Activated T-helper 1 cell treated with anti-CD3 and anti-CD28 coated beads, Interleukin-12 subunit alpha, Interleukin-12 subunit beta, Interleukin-2, Interleukin-4 antibody, amounts not matched to agents 30 ng/mL and 10 ng/mL and 1 ng/mL, durations not matched to agents 14 hours and 24 hours and 36 hours (primary cell): ENCODE measurements at regions not wholly inside any gene's neighbourhood (a gene's known extent, or its start where the extent isn't known, plus 50 kb on each side); places are given as distances from the start of the nearest gene placed in this dataset.
A peak's percentile ranks its signal among the peaks of the same experiment; 100 is the strongest.

ENCODE experiments used
- DNase-seq: peaks from one replicate; pipeline ENCODE4 v3.0.0; 2021; ENCODE audit warnings: low spot score
- H3K27ac Mint-ChIP-seq: one replicate; pipeline ENCODE4 v1.8.0; 2021; ENCODE audit warnings: mild to moderate bottlenecking, mixed read lengths
- H3K27me3 Mint-ChIP-seq: one replicate; pipeline ENCODE4 v1.8.0; 2022; ENCODE audit warnings: mild to moderate bottlenecking, moderate library complexity, mixed read lengths; ENCODE audit not compliant: insufficient read depth
- H3K36me3 Mint-ChIP-seq: one replicate; pipeline ENCODE4 v1.8.0; 2021; ENCODE audit warnings: low read depth, mixed read lengths
- H3K4me1 Mint-ChIP-seq: one replicate; pipeline ENCODE4 v1.8.0; 2021; ENCODE audit warnings: low read depth, mixed read lengths
- H3K4me3 Mint-ChIP-seq: one replicate; pipeline ENCODE4 v1.8.0; 2021; ENCODE audit warnings: mild to moderate bottlenecking, moderate library complexity, mixed read lengths
- H3K9me3 Mint-ChIP-seq: one replicate; pipeline ENCODE4 v1.8.0; 2021; ENCODE audit warnings: mixed read lengths
- intact Hi-C: fragments of 100-400 bp; cut with micrococcal nuclease; formaldehyde crosslinking; loops from one replicate; pipeline ENCODE4 v1.15.1; 2024

DNA sequence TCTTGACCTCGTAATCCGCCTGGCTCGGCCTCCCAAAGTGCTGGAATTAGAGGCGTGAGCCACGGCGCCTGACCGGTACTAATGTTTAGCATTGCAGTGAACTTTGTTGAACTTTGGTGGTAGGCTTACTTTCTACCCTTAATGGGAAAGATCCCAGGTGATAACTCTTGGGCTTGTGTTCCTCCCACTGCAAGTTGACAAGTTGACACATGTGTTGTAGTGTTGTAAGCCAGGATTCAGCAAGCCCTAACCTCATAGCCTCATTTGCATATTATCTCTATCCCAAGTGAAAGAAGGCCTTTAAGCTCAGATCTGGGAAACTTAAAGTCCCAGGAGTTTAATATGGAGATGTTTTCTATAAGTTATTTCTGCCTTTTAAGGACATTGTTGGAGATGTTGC is 80.0 kb upstream of the CLCN4 start:
- intact Hi-C loops = no loop called here
- Mint-ChIP-seq H3K4me1 (peaks cover 8% of the 10 kb centered on the region), H3K27me3 (no peaks in the 10 kb centered on the region), H3K27ac (no peak overlapping the region), H3K36me3 (peaks cover 3% of the 10 kb centered on the region), H3K9me3 (no peaks in the 10 kb centered on the region), H3K4me3 (no peak overlapping the region)
- DNase-seq = no peak

DNA sequence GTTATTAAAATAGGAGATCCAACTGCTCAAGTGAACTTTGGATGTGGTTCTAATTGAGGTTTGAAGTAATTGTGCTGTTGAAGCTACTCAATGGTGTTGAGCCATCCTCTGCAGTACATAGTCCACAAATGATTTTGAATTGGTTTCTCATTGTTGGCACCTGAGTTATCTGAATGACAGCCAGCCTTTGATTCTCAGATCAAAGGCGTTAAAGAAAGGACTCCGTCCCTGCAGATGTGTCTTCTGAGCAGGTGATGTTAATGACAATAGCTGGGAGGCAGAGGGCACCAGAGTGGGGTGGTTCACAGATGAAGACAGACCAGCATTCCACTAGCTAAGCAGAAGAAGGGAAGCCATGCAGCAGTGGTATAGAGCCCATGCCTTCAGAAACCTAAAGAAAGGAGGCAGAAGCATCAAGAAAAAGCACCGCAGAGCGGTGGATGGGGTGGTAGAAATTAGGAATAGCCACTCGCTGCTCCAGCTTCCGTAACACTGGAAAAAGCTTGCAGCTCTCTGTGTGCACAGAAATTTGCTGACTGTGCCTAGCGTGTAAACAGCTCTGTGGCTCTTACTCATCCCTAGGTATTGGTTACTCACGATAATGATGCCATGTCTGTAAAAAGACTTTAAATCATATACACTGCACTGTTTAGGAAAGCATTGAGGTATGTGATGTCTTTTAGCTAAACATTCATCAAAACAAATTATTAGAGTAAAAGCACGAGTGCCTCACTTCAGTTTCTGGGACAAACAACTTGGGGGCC is 79.2 kb upstream of the CLCN4 start:
- H3K27ac Mint-ChIP-seq = no peak overlapping the region
- H3K9me3 Mint-ChIP-seq = no peaks in the 10 kb centered on the region
- no peak for DNase-seq
- peaks cover 5% of the 10 kb centered on the region for H3K36me3 Mint-ChIP-seq
- H3K27me3 Mint-ChIP-seq = no peaks in the 10 kb centered on the region
- H3K4me3 Mint-ChIP-seq = no peak overlapping the region
- peaks cover 10% of the 10 kb centered on the region for H3K4me1 Mint-ChIP-seq
- intact Hi-C loops = no loop called here

- intact Hi-C loops = no loop called here
These were observed 78.5 kb upstream of the CLCN4 start for GRCh38 chrX:10078266-10078665.

DNA sequence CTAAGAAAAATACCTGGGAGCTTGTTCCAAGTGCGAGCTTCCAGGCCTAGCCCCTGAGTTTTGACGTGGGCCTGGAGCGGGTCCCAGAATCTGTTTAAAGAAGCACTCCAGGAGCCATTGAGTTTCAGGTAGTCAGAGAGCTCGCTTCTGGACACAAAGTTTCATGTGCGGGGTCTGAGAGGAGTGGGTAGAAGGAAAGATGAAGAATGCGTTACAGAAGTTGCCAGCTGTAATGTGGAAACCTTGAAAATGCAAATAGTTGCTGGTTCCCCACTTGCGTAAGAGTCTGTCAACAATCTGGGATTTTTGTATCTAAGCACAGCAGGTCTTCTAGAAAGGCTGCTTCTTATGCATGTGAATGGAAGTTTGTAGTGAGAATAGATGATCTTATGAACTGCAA is 77.5 kb upstream of the CLCN4 start:
- Mint-ChIP-seq H3K9me3 (no peaks in the 10 kb centered on the region), H3K4me3 (no peak overlapping the region), H3K4me1 (peaks cover 22% of the 10 kb centered on the region), H3K27ac (no peak overlapping the region), H3K27me3 (no peaks in the 10 kb centered on the region), H3K36me3 (peaks cover 4% of the 10 kb centered on the region)
- intact Hi-C loops = no loop called here
- no peak for DNase-seq

More at GRCh38 chrX:10078266-10078665, 78.5 kb upstream of the CLCN4 start:
- Mint-ChIP-seq H3K4me1 (peaks cover 16% of the 10 kb centered on the region), H3K4me3 (no peak overlapping the region), H3K27me3 (no peaks in the 10 kb centered on the region), H3K27ac (no peak overlapping the region), H3K36me3 (peaks cover 3% of the 10 kb centered on the region), H3K9me3 (no peaks in the 10 kb centered on the region)
- DNase-seq = no peak

DNA sequence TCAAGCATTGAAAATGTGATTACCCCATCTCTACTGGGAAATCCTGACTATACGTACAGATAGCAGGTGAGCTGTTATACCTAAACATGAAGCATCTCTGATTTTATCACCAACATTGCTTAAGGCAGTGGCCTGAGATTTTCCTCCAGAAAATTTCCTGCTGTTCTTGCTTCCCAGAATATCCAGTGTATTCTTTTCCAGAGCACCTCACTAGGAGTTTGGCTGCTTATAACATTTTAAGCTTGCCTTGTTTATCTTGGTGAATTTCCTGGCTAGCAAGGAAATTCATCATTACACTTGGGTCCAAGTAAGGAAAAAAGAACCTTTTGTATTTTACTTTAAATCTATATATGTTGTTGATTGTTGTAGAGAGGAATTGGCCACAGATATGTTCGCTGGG is 73.0 kb upstream of the CLCN4 start:
- no peak overlapping the region for H3K27ac Mint-ChIP-seq
- H3K9me3 Mint-ChIP-seq = no peaks in the 10 kb centered on the region
- H3K4me1 Mint-ChIP-seq = peaks cover 40% of the 10 kb centered on the region
- H3K36me3 Mint-ChIP-seq = peaks cover 23% of the 10 kb centered on the region
- H3K27me3 Mint-ChIP-seq = no peaks in the 10 kb centered on the region
- H3K4me3 Mint-ChIP-seq = no peak overlapping the region
- intact Hi-C loops = loop anchor here (1.0 to 2.0 kb wide), 4 partner anchors 14 to 73 kb away; no protein-coding TSS in a partner anchor
- no peak for DNase-seq

- peaks cover 40% of the 10 kb centered on the region for H3K4me1 Mint-ChIP-seq
- no peaks in the 10 kb centered on the region for H3K27me3 Mint-ChIP-seq
- H3K36me3 Mint-ChIP-seq = peaks cover 23% of the 10 kb centered on the region
- no peaks in the 10 kb centered on the region for H3K9me3 Mint-ChIP-seq
- peak overlapping the region; percentile 39 for H3K4me3 Mint-ChIP-seq
- no peak for DNase-seq
- intact Hi-C loops = no loop called here
- H3K27ac Mint-ChIP-seq = no peak overlapping the region
These were observed 71.6 kb upstream of the CLCN4 start for GRCh38 chrX:10085223-10085622.

DNA sequence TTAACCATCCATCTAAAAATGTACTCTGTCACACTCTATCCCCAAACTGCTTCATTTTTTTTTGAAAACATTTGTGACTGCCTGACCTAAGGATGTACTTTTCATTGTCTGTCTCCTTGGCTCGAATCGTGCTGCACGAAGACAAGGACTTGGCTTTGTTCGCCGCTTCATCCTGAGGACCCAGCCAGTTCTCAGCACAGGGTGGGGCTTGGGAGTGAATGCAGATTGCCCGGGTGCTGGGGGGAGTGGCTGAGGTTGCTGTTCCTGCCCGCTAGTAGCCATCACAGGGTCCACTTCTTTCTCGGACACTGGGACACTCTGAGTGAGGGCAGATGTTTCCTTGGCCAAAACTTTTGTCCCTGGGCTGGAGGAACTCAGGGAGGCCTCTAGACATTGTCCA is 70.1 kb upstream of the CLCN4 start:
- Mint-ChIP-seq H3K4me3 (no peak overlapping the region), H3K36me3 (peaks cover 30% of the 10 kb centered on the region), H3K27ac (no peak overlapping the region), H3K27me3 (no peaks in the 10 kb centered on the region), H3K4me1 (peaks cover 40% of the 10 kb centered on the region), H3K9me3 (no peaks in the 10 kb centered on the region)
- intact Hi-C loops = no loop called here
- DNase-seq = no peak

GRCh38 chrX:10087391-10087790 is 69.4 kb upstream of the CLCN4 start:
- Mint-ChIP-seq H3K9me3 (no peaks in the 10 kb centered on the region), H3K4me3 (no peak overlapping the region), H3K27me3 (no peaks in the 10 kb centered on the region), H3K27ac (peak overlapping the region; percentile 12), H3K36me3 (peaks cover 31% of the 10 kb centered on the region), H3K4me1 (peaks cover 40% of the 10 kb centered on the region)
- intact Hi-C loops = no loop called here
- DNase-seq = no peak

- no peak overlapping the region for H3K27ac Mint-ChIP-seq
- no peak for DNase-seq
- intact Hi-C loops = no loop called here
- peaks cover 28% of the 10 kb centered on the region for H3K36me3 Mint-ChIP-seq
- no peaks in the 10 kb centered on the region for H3K9me3 Mint-ChIP-seq
- peaks cover 25% of the 10 kb centered on the region for H3K4me1 Mint-ChIP-seq
- no peak overlapping the region for H3K4me3 Mint-ChIP-seq
- no peaks in the 10 kb centered on the region for H3K27me3 Mint-ChIP-seq
These were observed 67.4 kb upstream of the CLCN4 start for GRCh38 chrX:10089378-10089795.

GRCh38 chrX:10090319-10090718 is 66.5 kb upstream of the CLCN4 start:
- DNase-seq = no peak
- Mint-ChIP-seq H3K27ac (no peak overlapping the region), H3K4me3 (no peak overlapping the region), H3K36me3 (peaks cover 28% of the 10 kb centered on the region), H3K4me1 (peaks cover 18% of the 10 kb centered on the region), H3K9me3 (no peaks in the 10 kb centered on the region), H3K27me3 (no peaks in the 10 kb centered on the region)
- intact Hi-C loops = loop anchor here (10.0 kb wide), 1 partner anchor 1674 kb away; no protein-coding TSS in a partner anchor

DNA sequence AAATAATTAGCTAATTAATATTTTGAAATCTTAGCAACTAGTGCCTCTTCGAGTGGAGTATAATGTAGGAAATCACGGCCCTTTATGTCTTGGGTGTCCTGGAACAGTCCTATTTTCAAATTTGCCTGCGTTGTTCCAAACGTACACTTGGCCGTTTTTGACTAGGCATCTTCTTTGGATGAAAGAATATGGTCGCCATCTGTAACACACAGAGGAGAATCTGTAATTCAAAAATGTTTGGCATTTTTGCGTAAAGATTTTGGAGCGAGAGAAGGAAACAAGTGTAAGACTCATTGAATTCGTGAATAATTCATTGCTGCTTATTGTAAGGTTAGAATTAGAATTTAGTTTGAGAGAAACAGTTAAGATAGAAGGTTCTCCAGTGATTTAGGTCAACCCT is 61.5 kb upstream of the CLCN4 start:
- no peak overlapping the region for H3K4me3 Mint-ChIP-seq
- H3K9me3 Mint-ChIP-seq = no peaks in the 10 kb centered on the region
- DNase-seq = no peak
- peaks cover 31% of the 10 kb centered on the region for H3K36me3 Mint-ChIP-seq
- H3K27ac Mint-ChIP-seq = no peak overlapping the region
- H3K4me1 Mint-ChIP-seq = peaks cover 34% of the 10 kb centered on the region
- no peaks in the 10 kb centered on the region for H3K27me3 Mint-ChIP-seq
- intact Hi-C loops = loop anchor here (5.0 to 10.0 kb wide), 2 partner anchors 633 to 1670 kb away; no protein-coding TSS in a partner anchor

GRCh38 chrX:10095698-10096432 is 60.9 kb upstream of the CLCN4 start:
- peak overlapping the region; percentile 24 for H3K4me3 Mint-ChIP-seq
- H3K36me3 Mint-ChIP-seq = peaks cover 32% of the 10 kb centered on the region
- H3K9me3 Mint-ChIP-seq = no peaks in the 10 kb centered on the region
- no peaks in the 10 kb centered on the region for H3K27me3 Mint-ChIP-seq
- H3K27ac Mint-ChIP-seq = peak overlapping the region; percentile 59
- intact Hi-C loops = loop anchor here (5.0 to 10.0 kb wide), 2 partner anchors 634 to 1669 kb away; no protein-coding TSS in a partner anchor
- DNase-seq = no peak
- peaks cover 34% of the 10 kb centered on the region for H3K4me1 Mint-ChIP-seq

- intact Hi-C loops = loop anchor here (1.0 to 10.0 kb wide), 9 partner anchors 9 to 1667 kb away; no protein-coding TSS in a partner anchor
- H3K36me3 Mint-ChIP-seq = peaks cover 39% of the 10 kb centered on the region
- peak; percentile 53 for DNase-seq
- no peaks in the 10 kb centered on the region for H3K27me3 Mint-ChIP-seq
- no peaks in the 10 kb centered on the region for H3K9me3 Mint-ChIP-seq
- H3K27ac Mint-ChIP-seq = peak overlapping the region; percentile 87
- peaks cover 34% of the 10 kb centered on the region for H3K4me1 Mint-ChIP-seq
- H3K4me3 Mint-ChIP-seq = peak overlapping the region; percentile 79
These were observed 58.5 kb upstream of the CLCN4 start for GRCh38 chrX:10098270-10098713.
